ENCODE measurements at regions not wholly inside any gene's neighbourhood (a gene's known extent, or its start where the extent isn't known, plus 50 kb on each side); places are given as distances from the start of the nearest gene placed in this dataset.

DNA sequence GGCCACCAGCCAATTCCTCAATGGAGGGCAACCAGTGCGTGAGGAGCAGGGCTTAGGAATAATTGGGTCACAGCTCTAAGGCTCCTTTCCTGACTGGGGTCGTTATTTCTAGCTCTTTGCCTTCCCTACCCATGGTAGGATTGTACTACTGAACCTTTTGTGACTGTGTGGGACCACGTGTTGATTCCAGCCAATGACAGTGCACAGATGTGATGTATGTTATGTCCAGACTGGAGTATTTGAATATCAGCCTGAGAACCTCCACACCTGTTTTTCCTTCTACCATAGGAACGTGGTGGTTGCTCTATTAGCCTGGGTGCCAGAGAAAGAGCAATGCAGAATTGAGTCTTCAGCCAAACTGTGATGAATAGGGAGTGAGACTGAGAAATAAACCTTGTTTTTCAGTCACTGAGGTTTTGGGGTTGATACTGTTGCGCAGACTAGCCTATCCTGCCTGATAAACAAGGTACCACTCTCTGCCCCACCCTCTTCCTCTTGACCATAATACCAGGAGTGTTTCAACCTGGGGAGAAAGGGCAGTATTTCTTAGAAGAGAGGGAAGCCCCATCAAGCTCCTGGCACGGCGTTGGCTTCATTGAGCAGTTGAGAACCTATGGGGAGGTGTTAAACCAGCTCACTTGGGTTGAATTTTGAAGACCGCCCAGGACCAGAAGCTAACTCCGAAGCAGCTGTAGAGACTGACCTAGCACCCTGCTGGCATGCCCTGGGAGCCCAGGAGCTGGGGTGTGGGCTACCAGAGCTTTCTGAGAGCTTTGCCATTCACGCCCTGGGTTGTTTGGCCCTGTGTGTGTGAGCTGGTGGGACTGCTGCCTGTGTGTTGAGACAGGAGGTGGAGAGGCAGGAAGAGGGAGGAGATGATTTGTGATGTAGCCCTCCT lies 105.5 kb upstream of the BACH2 start:
- DNase-seq = no peak

DNA sequence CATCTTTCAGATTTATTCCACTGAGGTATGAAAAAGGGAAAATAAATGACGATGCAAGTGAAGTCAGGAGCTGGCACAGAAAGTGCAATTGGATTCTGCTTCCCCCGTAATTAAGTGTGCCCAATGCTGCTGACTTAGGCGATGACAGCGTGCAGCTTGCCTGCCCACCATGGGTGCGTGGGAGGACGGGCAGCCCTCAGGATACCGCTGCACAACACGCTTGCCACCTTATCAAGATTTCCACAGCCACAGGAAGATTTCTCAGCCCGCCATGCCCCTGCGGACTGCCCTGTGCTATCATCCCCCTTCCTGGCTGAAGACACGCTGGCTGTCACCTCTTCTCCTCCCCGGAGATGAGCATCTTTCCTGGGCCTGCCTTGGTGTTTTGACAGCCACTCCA lies 103.3 kb upstream of the BACH2 start:
- no peak for DNase-seq

DNA sequence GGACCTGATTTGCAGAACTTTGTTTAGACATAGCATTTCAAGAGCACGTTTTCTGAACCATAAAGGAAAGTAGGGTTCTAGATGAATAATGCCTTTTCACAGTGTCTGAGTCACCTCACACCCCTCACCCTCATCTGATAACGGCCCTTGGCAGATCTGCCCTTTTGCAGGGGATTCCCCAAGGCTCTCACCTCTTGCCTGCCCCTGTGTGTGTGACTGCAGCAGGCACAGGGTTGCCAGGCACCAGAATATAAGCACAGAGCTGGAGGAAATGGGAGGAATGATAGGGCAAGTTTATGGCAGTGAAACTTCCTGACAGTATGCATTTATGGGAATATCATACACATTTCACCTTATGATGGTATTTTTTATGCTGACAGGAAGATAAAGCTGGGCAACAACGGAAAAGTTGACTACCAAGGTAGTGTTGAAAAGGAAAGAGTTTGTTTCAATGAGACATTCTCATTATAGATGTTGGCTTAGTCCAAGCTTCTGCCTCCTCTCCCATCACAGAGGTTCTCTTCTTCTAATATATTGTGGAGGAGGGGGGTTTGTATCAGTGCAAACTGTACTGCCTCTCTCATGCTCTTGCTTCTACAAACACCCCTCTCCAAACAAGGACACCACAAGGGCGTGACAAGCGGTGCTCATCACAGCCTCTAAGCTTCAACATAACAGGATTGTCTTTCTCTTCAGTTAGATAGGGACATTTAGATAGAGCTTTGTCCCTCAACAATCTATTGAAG lies 101.5 kb upstream of the BACH2 start:
- DNase-seq = no peak

DNA sequence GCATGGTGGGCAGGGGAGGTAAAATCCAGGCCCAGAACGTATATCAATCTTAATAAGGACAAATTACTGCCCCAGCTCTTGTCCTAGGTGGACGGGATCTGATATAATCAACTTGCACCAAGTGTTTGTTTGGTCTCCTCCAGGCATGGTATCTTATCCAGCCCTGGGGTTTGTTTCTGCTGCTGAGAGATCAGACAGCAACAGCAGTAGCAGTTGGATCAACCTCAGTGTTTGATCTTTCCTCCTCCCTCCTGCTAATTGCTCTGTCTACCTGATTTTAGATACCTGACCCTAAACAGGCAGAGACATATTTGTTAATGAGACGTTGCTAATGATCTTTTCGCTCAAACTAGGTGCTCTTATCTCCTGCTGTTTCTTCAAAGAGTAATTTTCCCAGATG lies 100.4 kb upstream of the BACH2 start:
- no peak for DNase-seq

DNA sequence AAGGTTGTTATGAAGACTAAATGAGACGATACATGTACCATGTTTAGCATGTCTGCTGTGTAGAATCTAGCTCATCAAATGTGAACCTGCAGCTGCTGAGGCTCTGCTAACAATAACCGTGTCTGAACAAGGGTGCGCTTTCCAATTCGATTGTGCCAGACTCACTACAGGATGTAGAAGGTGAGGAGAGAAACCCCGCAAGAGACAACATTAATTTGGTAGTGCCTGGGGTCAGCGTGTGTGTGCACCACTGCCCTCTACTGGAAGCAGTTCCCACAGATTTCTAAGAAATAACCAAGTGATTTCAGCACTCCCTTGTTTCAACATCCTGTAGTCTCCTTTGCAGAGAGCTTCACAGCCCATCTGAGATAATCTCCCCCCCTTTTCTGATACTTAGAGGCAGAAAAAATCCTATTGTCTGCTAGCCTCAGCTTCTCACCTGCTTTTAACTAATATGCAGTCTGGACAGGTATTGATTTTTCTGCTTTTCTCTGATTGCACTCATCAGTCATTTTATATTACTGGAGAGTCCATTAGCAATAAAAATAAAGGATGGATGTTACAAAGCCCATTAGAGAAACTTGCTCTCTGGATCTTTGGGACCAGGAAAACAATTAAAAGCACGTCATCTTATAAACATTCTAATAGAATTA lies 96.7 kb upstream of the BACH2 start:
- peak; percentile 74 for DNase-seq

DNA sequence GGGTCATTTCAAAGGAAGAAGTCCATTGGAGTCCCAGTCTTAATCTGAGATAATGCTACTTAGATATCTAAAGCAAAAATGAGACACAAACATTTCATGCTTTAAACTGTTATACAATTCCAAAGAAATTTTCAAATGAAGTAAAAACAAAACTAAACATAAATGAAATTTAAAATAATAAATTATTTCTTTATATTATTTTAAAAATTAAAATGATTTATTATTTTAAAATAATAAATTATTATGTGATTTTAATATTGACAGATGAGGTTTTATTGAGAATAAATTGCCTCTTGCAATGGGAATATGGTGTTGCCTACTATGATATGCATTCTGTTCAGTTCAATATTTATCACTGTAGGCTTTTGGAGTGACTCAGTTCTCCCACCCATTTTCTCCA lies 93.7 kb upstream of the BACH2 start:
- DNase-seq = no peak

DNA sequence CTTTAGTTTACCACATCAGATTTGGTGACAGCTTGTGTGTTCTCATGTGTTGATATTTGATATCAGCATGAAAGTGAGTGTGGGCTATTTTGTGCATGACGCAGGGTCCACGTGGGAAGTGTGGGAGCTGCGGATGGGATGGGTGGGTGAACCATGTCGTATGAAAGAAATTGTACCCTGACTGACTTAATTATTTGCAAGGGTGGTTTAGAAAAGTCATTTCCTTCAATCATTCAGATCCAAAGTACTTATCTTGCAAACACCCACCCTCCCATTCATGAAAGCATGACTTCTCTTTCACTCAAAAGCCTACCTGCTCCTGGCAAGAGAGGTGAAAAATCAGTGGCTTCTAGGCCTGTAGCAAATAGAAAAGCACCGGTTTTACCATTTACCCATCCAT lies 91.8 kb upstream of the BACH2 start:
- no peak for DNase-seq

DNA sequence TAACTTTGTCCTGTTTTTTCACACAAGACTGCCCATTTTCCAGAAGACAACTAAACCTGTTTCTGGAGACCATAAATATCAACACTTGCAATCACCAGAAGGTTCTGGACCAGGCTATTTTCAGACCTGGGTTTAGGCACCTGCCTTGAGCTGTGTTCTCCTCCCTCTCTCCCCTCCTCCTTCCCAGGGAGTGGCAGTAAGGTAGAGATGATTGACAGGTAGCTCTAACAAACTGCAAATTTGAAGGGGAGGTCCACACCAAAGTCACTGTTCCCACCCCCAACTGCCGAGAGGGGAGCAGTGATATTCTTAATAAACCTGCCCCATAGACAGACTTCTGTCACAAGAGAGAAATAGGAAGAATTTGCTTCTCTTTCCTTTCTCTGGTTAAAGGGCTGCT lies 91.2 kb upstream of the BACH2 start:
- DNase-seq = no peak

DNA sequence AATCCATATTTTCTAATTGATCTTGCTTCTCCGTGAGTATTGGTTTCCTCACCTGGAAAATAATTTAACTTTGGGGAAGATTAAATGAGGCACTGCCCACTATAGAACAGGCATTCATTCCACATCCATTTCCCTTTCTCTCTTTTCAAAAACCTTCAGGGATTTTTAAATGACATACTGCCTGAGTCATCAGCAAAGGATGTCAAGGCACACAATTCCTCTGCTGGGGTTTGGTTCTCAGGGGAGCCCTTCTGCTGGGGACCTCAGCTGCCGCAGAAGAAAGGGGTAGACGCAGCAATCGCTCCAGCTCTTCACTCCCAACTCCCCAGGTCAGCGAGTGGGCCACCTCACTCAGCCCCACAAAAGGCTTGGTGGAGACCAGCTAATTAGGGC lies 90.7 kb upstream of the BACH2 start:
- DNase-seq = no peak

DNA sequence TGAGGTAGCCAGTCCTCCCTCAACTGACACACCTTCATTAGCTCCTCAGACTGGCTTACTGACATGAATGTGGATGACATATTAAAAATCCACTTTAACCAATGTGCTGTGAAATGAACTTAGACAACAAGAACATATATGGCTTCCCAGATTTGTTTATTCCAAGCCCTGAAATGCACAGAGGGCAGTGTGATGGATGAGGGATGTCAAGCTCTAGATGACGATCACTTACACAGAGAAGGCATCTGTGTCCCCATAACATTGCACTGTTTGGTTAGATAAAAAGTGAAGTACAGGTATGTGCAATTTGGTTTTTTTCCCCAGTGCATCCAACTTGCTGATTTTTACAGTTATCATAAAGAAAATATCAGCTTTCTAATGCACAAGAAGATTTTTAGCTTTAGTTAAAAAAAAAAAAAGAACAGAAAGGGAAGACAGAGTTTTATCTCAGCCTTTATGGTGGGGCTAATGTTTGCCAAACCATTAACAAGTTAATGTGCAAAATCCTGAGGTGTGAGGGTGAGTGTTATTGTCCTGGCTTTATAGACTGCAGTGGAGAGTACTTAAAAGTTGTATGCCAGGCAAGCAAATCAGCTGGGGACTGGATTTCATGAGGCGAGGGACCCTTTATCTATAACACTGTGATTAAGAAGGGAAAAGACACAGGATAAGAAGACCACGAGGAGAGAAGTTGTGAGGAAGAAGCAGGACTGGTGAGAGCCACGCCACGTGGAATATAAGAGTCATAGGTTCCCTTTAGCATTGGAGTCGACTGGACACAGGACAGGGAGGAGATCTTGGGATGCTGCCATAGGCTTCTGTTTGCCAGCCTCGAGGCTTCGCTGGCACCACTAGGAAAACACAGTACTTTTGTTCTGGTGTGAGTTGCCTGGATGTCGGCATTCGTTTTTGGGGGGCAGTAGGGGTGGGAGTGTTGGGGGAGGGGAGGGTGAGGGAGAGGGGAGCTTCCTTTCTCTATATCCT lies 90.0 kb upstream of the BACH2 start:
- no peak for DNase-seq

DNA sequence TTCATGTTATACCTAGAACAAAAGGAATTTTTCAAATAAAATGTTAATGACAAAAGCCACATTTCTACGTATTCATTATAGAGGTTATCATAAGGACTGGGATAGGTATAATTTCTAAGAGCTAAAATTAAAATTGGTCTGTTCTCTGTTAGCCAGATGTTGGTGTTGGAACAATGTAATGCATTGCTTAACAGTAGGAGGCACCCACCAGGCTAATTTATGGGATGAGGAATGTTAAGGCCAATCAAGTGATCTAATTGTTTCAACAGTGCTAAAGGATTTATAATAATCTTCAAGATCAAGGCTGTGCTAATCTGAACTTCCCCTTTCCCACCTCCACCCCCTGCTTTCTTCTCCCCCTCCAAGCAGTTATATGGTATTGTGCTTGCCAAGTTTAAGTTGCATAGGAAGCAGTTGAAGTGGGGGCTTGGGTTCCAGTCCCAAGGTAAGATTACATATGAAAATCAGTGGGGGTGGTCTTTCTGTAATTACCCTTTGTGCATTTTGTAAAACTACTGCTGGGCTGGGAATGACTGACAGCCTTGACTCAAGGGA lies 89.2 kb upstream of the BACH2 start:
- DNase-seq = no peak

DNA sequence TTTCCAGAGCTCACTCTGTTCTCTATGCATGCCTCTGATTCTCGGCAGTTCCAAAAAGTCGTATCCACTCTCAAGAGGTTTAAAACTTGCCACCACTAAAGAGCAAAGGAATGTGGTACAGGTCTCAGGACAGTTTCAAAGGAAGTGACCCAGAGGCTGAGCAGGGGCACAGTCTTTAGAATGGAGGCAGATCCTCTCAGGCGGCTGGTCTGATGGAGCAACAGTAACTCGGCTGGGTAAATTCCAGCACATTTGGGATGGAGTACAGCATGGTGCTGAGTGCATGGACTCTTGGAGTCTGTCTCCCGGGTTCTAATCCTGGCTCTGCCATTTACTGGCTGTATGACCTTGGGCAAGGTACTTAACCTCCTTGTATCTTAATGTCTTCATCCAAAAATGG lies 88.1 kb upstream of the BACH2 start:
- DNase-seq = no peak

DNA sequence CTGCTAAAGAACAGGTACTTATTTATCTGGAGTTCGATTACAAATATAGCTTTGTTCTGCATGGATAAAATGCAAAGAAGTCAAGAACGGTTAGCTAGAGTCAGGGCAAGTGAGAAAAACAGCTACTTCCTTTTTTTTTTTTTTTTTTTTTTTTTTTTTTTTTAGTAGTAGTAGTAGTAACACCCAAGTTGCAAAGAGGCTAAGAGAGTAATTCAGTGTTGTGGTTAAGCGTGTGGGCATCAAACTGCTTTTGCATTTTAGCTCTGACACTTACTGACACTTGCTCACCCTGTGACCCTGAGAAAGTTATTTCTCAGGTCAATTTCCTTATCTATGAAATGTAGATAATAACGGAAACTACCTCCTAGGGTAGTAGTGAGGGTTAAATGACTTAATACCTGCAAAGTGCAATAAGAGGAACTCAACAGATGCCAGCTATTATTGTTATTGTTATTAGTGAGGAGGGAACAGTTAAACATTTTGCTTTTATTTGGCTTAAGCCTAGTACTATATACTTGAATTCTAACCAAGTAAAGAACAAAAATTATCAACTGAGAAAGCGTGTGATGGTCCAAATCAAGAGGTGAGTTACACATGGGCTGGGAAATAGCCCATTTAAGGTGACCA lies 86.7 kb upstream of the BACH2 start:
- DNase-seq = peak; percentile 60

DNA sequence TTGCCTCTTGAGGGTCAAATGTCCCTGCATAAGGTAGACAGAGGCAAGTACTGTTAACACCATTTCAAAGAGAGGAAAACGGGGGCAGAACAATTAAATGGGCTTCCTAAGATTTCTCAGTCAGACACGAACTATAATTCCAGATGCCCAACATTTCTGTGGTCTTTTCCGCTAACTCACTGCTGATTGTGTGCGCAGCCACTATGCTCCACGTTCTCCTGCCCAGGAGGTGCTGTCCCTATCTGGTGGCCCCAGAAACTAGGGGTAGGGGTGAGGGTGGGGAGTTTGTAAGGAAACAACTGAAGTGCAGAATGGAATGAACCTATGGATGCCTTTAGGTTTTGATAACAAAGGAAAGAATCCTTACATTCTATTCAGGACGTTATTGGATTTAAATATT lies 86.1 kb upstream of the BACH2 start:
- DNase-seq = no peak

DNA sequence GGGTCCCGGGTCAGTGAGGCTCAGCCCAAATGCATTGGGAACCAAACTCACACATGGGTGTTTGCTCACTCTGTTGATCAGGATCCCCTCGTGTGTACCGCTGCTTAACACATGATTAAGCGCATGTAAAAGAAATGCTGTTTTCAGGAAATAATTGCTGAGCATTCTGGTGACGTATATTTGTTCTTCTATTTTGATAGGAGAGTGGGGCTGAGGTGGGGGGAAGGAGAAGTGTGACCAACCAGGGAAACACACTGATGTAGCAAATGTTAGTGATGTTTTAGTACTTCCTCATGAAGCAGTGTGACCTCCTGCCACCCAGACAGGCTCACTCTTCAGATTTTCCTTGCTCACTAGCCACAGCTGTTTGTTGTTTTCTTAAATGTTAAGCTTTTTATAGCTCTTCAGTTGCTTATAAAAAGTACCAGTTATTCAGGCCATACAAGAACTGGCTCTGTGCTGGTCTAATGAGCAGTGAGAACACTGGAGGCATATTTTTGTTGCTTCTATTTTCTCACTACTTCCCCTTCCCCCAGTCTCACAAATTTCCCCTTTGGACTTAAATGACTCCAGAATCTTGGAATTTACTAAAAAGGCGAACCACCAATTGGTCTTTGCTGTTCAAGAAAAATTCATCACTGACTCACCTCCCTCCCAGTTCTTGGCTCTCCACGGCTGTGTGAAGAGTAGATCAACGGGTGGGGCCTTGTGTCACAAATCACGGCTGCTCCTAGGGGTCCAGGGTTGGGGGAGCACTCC lies 79.2 kb upstream of the BACH2 start:
- peak; percentile 71 for DNase-seq

DNA sequence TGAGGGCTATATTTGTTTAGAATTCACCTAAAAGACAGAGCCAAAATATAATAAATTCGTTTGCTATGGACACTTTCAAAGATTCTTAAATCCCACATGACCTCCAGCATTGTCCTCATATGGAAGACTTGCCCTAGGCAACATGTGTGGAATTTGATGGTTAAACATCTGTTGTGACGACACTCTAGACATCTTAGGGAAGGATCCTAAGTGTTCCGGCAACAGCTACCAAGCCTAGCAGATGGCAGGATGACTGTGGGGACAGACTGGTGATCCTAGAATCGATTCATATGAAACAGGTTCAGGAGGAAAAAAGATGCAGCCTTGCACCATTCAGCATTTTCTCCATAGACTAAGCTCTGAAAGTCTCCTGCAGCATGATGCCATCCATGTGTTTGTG lies 77.6 kb upstream of the BACH2 start:
- no peak for DNase-seq

DNA sequence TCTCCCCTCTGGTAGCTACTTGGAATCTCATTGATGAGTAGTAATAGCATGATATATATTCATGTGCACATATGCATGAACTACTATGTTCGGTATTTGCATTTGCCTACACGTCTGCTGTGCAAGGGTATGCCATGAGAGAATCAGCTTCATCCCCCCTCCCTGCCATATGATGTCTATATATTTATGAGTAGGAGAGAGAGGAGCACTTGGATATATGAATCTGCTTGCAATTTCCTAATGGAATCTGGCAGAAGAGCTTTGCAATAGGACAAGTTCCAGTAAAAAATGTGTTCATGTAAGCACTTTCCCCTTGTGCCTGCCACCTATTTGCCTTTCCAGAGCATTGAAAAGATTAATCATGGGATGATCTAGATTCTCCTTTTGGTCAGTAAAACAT lies 76.2 kb upstream of the BACH2 start:
- DNase-seq = no peak

DNA sequence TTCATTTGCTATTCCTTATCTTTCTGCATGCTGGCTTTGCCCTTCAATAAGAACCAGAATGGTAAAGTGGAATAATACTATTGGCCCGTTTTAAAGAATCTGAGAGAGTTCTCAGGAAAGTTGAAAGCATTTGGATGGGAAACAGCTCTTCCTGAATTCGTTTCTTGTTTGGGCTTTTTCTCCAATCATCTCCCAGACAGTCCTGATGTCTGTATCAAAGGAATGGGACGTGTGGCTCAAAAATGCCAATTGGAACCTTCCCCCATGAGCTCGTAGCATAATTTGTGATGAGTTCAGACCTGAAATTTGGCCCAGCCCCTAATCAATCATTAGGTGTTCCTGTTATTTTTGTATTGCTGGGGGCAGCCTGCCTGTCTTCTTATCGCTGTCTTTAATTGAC lies 75.8 kb upstream of the BACH2 start:
- no peak for DNase-seq

DNA sequence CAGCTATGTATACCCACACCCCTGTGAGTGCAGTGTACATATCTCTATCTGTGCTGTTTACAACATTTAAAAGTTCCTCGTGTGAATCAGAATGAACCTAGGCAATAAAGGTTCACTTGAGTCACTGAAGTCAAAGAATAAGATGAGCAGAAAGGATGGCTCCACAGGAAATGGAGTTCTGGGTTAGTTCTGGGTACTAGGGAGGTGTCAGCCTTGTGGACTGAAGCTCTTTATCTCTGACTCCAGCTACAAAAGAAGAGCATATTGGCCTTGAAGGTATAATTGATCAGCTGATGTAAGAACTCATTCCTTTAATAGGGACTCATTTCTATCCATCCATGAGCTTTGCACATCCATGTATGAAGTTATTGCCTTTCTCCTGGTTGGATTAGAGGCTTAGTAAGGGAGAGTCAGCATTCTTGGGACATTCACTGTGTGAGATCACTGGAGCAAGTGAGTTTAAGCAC lies 73.9 kb upstream of the BACH2 start:
- DNase-seq = no peak

DNA sequence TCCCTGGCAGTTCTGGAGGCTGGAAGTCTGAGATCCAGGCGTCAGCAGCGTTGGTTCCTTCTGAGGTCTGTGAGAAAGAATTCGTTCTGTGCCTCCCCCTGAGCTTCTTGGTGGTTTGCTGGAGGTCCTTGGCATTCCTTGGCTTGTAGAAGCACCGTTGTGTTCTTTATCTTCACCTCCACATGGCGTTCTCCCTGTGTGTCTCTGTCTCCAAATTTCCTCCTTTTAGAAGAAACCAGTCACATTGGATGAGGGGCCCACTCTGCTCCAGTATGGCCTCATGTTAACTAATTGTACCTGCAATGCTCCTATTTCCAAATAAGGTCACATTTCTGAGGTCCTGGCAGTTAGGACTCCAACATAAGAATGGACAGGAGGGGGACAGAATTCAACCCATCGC lies 73.0 kb upstream of the BACH2 start:
- no peak for DNase-seq

DNA sequence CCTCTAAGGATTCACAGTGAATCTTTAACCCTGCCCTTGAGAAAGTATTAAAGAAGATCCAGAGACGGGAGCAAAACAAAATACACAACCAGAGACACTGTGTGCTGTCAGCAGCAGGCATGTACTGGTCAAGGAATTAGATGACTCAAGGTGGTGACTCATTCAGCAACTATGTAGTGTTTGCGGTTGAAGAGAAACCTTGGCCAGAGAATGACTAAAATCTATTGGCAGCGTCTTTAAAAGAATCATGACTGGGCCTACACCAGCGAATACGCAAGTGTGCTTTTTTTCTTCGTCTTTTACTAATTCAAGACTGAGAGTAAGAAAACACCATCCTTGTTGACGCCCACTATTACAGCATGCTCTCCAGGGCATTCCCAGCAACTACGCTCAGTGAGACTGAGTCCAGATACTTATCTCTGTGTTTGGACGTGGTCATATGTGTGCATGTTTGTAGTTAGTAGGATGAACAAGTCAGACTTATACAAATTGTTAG lies 72.4 kb upstream of the BACH2 start:
- peak; percentile 89 for DNase-seq
